ENCODE measurements at regions not wholly inside any gene's neighbourhood (a gene's known extent, or its start where the extent isn't known, plus 50 kb on each side); places are given as distances from the start of the nearest gene placed in this dataset.
"Not testable (repeated sequence)": the region's sequence is repeated elsewhere in the genome, so short reads cannot be mapped to it uniquely, and the experiment has no call there.

GRCh38 chr1:31517301-31517700 lies 59.0 kb upstream of the TINAGL1 start:
- ATAC-seq (no peak), DNase-seq (ENCODE audit: low read depth, low spot score) (no peak)
- Histone ChIP-seq H3K4me3 (ENCODE audit: low read depth in 2 of 2, low read length in 2 of 2) (no peak overlapping the region), H3K9me3 (ENCODE audit: control insufficient read depth, insufficient read depth, low read depth, low read length) (no peaks in the 10 kb centered on the region), H3K4me1 (ENCODE audit: control insufficient read depth, insufficient read depth, low read length) (no peaks in the 10 kb centered on the region), H3K27ac (ENCODE audit: low read length) (no peak overlapping the region), H3K36me3 (ENCODE audit: control insufficient read depth, insufficient read depth, low read length) (no peaks in the 10 kb centered on the region), H3K27me3 (ENCODE audit: control insufficient read depth, insufficient read depth, low read length) (no peaks in the 10 kb centered on the region)
- no TSS peak for BruUV-seq (replicated peaks)
- ChIA-PET CTCF (no interaction called here), POLR2A (no interaction called here)
- intact Hi-C loops (cut with micrococcal nuclease; ENCODE audit: unreplicated experiment) (no loop called here), in situ Hi-C loops (cut with HindIII; ENCODE audit: low pct_unique_long_range_greater_than_20kb, low sequenced_read_pairs) (no loop called here)
- TF ChIP-seq CTCF (IDR thresholded peaks at IDR 0.05) = no peak
- no peak for TF ChIP-seq SIN3A (IDR thresholded peaks at IDR 0.05; ENCODE audit: borderline replicate concordance, insufficient read depth, low read depth, low read length)
- TF ChIP-seq TCF7L2 (IDR thresholded peaks at IDR 0.05; ENCODE audit: low read depth, low read length) = no peak
- no peak for TF ChIP-seq POLR2AphosphoS5 (IDR thresholded peaks at IDR 0.05; ENCODE audit: low read depth, low read length)
- TF ChIP-seq, protein P1, sequence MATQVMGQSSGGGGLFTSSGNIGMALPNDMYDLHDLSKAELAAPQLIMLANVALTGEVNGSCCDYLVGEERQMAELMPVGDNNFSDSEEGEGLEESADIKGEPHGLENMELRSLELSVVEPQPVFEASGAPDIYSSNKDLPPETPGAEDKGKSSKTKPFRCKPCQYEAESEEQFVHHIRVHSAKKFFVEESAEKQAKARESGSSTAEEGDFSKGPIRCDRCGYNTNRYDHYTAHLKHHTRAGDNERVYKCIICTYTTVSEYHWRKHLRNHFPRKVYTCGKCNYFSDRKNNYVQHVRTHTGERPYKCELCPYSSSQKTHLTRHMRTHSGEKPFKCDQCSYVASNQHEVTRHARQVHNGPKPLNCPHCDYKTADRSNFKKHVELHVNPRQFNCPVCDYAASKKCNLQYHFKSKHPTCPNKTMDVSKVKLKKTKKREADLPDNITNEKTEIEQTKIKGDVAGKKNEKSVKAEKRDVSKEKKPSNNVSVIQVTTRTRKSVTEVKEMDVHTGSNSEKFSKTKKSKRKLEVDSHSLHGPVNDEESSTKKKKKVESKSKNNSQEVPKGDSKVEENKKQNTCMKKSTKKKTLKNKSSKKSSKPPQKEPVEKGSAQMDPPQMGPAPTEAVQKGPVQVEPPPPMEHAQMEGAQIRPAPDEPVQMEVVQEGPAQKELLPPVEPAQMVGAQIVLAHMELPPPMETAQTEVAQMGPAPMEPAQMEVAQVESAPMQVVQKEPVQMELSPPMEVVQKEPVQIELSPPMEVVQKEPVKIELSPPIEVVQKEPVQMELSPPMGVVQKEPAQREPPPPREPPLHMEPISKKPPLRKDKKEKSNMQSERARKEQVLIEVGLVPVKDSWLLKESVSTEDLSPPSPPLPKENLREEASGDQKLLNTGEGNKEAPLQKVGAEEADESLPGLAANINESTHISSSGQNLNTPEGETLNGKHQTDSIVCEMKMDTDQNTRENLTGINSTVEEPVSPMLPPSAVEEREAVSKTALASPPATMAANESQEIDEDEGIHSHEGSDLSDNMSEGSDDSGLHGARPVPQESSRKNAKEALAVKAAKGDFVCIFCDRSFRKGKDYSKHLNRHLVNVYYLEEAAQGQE (IDR thresholded peaks at IDR 0.05; ENCODE audit: insufficient read depth in 1 of 2, low read depth in 2 of 2, low read length in 1 of 2) = no peak

DNA sequence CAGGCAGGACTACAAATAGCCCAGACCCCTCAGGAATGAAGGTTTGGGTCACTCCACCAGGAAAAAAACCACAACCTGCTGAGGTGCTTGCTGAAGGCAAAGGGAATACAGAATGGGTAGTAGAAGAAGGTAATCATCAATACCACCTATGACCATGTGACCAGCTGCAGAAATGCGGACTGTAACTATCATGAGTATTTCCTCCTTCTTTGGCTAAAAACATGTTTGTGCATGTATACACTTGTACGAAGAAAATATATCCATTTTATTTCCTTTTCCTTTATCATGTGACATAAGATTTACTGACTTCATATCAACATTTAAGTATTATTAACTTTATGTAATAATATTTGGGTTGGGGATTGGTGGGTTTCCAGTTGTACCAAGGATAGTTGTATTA lies 58.3 kb upstream of the TINAGL1 start:
- DNase-seq (ENCODE audit: low read depth, low spot score); in situ Hi-C loops (cut with HindIII; ENCODE audit: low pct_unique_long_range_greater_than_20kb, low sequenced_read_pairs); BruUV-seq (replicated peaks); H3K36me3 ChIP-seq (ENCODE audit: control insufficient read depth, insufficient read depth, low read length); H3K4me3 ChIP-seq (ENCODE audit: low read depth in 2 of 2, low read length in 2 of 2); H3K27ac ChIP-seq (ENCODE audit: low read length); ATAC-seq; CTCF ChIA-PET; H3K9me3 ChIP-seq (ENCODE audit: control insufficient read depth, insufficient read depth, low read depth, low read length); POLR2A ChIA-PET; intact Hi-C loops (cut with micrococcal nuclease; ENCODE audit: unreplicated experiment); H3K27me3 ChIP-seq (ENCODE audit: control insufficient read depth, insufficient read depth, low read length); H3K4me1 ChIP-seq (ENCODE audit: control insufficient read depth, insufficient read depth, low read length): not testable (repeated sequence)

GRCh38 chr1:31521761-31522555 lies 54.4 kb upstream of the TINAGL1 start:
- no peaks in the 10 kb centered on the region for H3K9me3 ChIP-seq (ENCODE audit: control insufficient read depth, insufficient read depth, low read depth, low read length)
- TF ChIP-seq POLR2AphosphoS5 (IDR thresholded peaks at IDR 0.05; ENCODE audit: low read depth, low read length) (no peak), CTCF (IDR thresholded peaks at IDR 0.05) (no peak), TCF7L2 (IDR thresholded peaks at IDR 0.05; ENCODE audit: low read depth, low read length) (no peak), SIN3A (IDR thresholded peaks at IDR 0.05; ENCODE audit: borderline replicate concordance, insufficient read depth, low read depth, low read length) (no peak)
- TF ChIP-seq, protein P1 (IDR thresholded peaks at IDR 0.05; ENCODE audit: insufficient read depth in 1 of 2, low read depth in 2 of 2, low read length in 1 of 2) = no peak
- ChIA-PET CTCF (interaction anchor here (0.6 kb wide), 1 partner anchor 800 kb away, joined by 4 read pairs; no protein-coding TSS in a partner anchor), POLR2A (no interaction called here)
- no peaks in the 10 kb centered on the region for H3K36me3 ChIP-seq (ENCODE audit: control insufficient read depth, insufficient read depth, low read length)
- intact Hi-C loops (cut with micrococcal nuclease; ENCODE audit: unreplicated experiment) (no loop called here), in situ Hi-C loops (cut with HindIII; ENCODE audit: low pct_unique_long_range_greater_than_20kb, low sequenced_read_pairs) (no loop called here)
- H3K27me3 ChIP-seq (ENCODE audit: control insufficient read depth, insufficient read depth, low read length) = no peaks in the 10 kb centered on the region
- no peaks in the 10 kb centered on the region for H3K4me1 ChIP-seq (ENCODE audit: control insufficient read depth, insufficient read depth, low read length)
- no peak overlapping the region for H3K4me3 ChIP-seq (ENCODE audit: low read depth in 2 of 2, low read length in 2 of 2)
- no peak for DNase-seq (ENCODE audit: low read depth, low spot score)
- H3K27ac ChIP-seq (ENCODE audit: low read length) = no peak overlapping the region
- BruUV-seq (replicated peaks) = no TSS peak
- ATAC-seq = no peak

Measured in Panc1 (cell line).